ENCODE measurements at regions not wholly inside any gene's neighbourhood (a gene's known extent, or its start where the extent isn't known, plus 50 kb on each side); places are given as distances from the start of the nearest gene placed in this dataset.

GRCh38 chr4:8793571-8794160, 78.0 kb downstream of the HMX1 start:
- TF ChIP-seq CTCF (IDR thresholded peaks at IDR 0.05) = no peak
- no peak for TF ChIP-seq POLR2A (IDR thresholded peaks at IDR 0.05)
- no peak for TF ChIP-seq EP300 (IDR thresholded peaks at IDR 0.05)

Measured in tibial nerve (tissue), 4 donors.